Ishikawa (cell line): ENCODE measurements at regions not wholly inside any gene's neighbourhood (a gene's known extent, or its start where the extent isn't known, plus 50 kb on each side); places are given as distances from the start of the nearest gene placed in this dataset.

Experiments used
- CEBPB ChIP-seq: IDR thresholded peaks from 2 replicates; pipeline ENCODE4 v1.6.1; 2012
- EP300 ChIP-seq: IDR thresholded peaks from 2 replicates; pipeline ENCODE4 v1.6.1; 2012; ENCODE audit warnings: borderline replicate concordance
- FOXM1 ChIP-seq: IDR thresholded peaks from 2 replicates; pipeline ENCODE4 v1.6.1; 2012; ENCODE audit warnings: low read depth, borderline replicate concordance
- MAX ChIP-seq: IDR thresholded peaks from 2 replicates; pipeline ENCODE4 v1.6.1; 2012
- NFIC ChIP-seq: IDR thresholded peaks from 2 replicates; pipeline ENCODE4 v1.6.1; 2012
- RAD21 ChIP-seq: IDR thresholded peaks from 2 replicates; pipeline ENCODE4 v1.6.1; 2012; ENCODE audit warnings: low read depth
- REST ChIP-seq: IDR thresholded peaks from 2 replicates; pipeline ENCODE4 v1.6.1; 2012; ENCODE audit warnings: low read depth, mild to moderate bottlenecking
- TAF1 ChIP-seq: IDR thresholded peaks from 2 replicates; pipeline ENCODE4 v1.6.1; 2012; ENCODE audit warnings: low read depth, mild to moderate bottlenecking
- USF1 ChIP-seq: IDR thresholded peaks from 2 replicates; pipeline ENCODE4 v1.6.1; 2012
- YY1 ChIP-seq: IDR thresholded peaks from 2 replicates; pipeline ENCODE4 v1.6.1; 2012; ENCODE audit warnings: low read depth
- ZBTB7A ChIP-seq: IDR thresholded peaks from 2 replicates; pipeline ENCODE4 v1.6.1; 2012; ENCODE audit warnings: low read depth

GRCh38 chr9:117644133-117644931 is 59.9 kb upstream of the TLR4 start:
- TF ChIP-seq MAX: no peak
- TF ChIP-seq ZBTB7A: no peak
- no peak for TF ChIP-seq EP300
- TF ChIP-seq TAF1: no peak
- TF ChIP-seq NFIC: no peak
- TF ChIP-seq RAD21: peak; percentile 90
- TF ChIP-seq CEBPB: no peak
- no peak for TF ChIP-seq YY1
- TF ChIP-seq USF1: no peak
- no peak for TF ChIP-seq FOXM1
- TF ChIP-seq REST: no peak
